HG03558 (cell line): ENCODE measurements at regions not wholly inside any gene's neighbourhood (a gene's known extent, or its start where the extent isn't known, plus 50 kb on each side); places are given as distances from the start of the nearest gene placed in this dataset.

Experiments
- ATAC-seq: cut with Tn5 transposase; IDR thresholded peaks from one replicate; pipeline ENCODE4 v1.9.1; 2021; ENCODE audit warnings: moderate number of reproducible peaks; ENCODE audit not compliant: unreplicated experiment; ENCODE audit errors: extremely low read depth

GRCh38 chr6:96460052-96460700 lies 61.4 kb upstream of the UFL1 start:
- ATAC-seq: no peak

- no peak for ATAC-seq
Observed at GRCh38 chr6:96465321-96465903, 56.2 kb upstream of the UFL1 start.

- ATAC-seq: peak; percentile 57
Observed at GRCh38 chr6:96466147-96466863, 55.3 kb upstream of the UFL1 start.

DNA sequence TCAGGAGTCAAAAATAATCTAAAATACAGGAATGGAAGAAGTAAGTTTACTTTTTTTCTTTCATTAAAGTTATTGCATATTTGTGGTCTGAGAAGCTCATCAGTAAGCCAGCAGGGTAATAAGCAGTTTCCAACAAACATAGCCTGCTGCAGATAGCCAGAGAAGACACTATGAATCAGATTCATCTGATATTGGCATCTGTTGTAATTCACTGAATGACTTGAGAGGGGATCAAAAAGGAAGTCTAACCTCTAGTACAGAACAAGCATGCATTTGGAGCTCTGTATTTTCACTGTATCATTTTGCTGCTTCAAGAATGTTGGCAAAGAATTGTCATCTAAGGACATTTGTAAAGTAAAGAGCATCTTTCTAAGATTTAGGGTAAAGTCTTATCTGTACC lies 53.8 kb upstream of the UFL1 start:
- no peak for ATAC-seq

GRCh38 chr6:96468281-96468680 lies 53.3 kb upstream of the UFL1 start:
- no peak for ATAC-seq

DNA sequence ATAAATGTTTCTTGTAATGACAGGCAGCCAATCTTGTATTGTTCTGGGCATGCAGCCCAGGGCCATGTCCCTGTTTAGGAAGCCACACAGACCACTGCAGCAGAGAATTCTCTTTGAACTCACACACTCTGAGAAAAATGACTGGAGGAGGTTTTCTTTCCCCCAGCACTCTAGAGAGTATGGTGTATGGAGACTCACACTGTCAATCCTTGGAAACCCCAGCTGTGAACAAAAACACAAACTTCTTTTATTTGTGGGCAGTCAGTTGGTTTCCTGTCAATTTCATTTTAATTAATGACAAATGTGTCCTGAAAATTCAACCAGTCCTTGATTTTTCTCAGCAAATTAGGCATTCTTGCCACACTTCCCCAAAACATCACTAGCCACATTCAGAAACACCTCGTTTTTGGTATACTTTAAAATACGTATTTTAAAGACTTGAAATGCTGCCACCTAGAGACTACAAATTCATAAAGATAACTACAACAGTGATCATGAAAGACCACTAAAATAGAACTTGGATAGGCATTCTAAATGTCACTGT lies 52.9 kb upstream of the UFL1 start:
- ATAC-seq: no peak

GRCh38 chr6:96469312-96469711 lies 52.3 kb upstream of the UFL1 start:
- ATAC-seq: no peak

DNA sequence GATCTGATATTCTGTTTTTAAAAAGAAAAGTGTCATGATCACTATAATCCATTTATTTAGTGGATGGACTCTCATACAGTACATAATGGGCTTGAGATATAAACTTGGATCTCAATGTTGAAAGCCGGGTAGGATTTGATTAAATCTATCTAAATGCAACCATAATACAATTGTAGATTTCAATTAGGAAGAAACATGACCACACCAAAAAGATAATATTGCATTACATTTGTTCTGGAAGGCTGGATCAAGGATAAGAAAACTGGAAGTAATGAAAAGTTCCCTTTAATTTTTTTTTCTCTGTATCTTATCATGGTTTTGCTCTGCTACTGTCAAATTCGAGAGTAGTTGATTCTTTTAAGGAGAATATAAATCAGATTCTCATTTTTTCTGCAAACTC lies 51.3 kb upstream of the UFL1 start:
- ATAC-seq: no peak
